VCaP (cell line): ENCODE measurements at regions not wholly inside any gene's neighbourhood (a gene's known extent, or its start where the extent isn't known, plus 50 kb on each side); places are given as distances from the start of the nearest gene placed in this dataset.

Experiments used
- H3K27ac ChIP-seq: fragments of 450-650 bp; 2 replicates; pipeline ENCODE4 v1.5.1; 2017
- CTCF ChIP-seq: fragments of 450-650 bp; conservative IDR thresholded peaks from 2 replicates; pipeline ENCODE4 v1.5.1; 2017; ENCODE audit warnings: mild to moderate bottlenecking, moderate library complexity

DNA sequence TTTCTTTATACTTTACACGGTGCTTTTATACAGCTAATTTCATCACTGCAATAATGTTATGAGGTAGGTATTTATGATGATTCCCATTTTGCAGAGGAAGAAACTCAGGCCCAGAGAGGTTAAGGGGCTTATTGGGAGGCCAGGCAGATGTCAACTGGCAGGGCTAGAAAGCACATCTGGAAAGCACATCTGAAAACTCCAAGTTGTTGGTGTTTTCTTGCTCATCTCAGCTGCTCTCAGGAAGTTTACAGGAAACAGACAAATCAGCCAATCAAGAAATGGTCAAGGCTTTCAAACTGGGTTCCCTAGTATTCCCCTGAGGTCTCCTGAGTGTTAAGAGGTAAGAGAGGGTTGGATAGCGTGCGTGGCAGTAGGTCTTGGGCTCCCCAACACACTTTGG, 124.1 kb upstream of the MED13L start:
- H3K27ac ChIP-seq, result no peak overlapping the region
- no peak for TF ChIP-seq CTCF

DNA sequence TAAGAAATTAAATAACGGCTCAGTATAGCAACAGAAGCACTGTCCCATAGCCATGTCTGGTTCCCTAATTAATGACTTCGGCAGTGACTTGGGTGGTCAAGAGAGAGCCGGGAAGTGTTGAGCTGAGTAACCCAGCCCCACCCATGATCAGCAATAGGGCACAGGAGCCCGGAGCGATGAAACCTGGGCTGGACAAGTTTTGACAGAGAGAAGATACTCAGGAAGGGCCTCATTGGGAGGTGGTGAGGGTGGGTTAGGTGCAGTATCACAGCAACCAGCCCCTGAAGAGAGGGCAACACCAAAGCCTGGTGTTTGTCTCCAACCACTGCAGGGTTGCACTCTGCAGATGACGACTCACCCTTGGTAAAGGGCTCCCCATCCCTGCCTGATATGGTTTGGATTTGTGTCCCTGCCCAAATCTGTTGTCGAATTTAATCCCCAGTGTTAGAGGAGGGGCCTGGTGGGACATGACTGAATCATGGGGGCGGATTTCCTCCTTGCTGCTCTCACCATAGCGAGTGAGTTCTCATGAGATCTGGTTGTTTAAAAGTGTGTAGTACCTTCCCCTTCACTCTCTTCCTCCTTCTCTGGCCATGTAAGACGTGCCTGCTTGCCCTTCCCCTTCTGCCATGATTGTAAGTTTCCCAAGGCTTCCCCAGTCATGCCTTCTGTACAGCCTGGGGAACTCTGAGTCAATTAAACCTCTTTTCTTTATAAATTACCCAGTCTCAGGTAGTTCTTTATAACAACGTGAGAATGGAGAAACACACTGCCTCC, 124.9 kb upstream of the MED13L start:
- no peak overlapping the region for H3K27ac ChIP-seq
- no peak for TF ChIP-seq CTCF

- no peak for TF ChIP-seq CTCF
- H3K27ac ChIP-seq, result no peak overlapping the region
These were observed 126.1 kb upstream of the MED13L start for GRCh38 chr12:116403546-116403945.

DNA sequence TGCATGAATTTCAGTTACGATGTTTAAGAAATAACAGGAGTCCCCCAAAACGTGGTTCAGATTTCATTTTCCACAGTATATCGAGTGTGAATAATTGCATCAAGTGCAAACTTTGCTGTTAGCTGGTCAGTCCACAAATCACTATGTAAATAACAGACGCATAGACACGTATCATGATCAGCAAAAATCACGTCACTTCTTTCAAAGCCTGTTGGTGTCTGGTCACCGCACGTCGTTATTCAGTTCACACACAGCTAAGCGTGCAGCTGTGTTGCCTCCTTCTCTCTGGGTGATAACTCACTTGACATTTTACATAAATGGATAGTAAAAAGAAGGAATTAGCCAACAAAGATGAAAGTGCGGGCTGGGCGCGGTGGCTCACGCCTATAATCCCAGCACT, 126.8 kb upstream of the MED13L start:
- H3K27ac ChIP-seq, result peak overlapping the region; percentile 59; the same call in 1 of the 2 replicates

GRCh38 chr12:116404913-116405611, 127.6 kb upstream of the MED13L start:
- no peak for TF ChIP-seq CTCF
- H3K27ac ChIP-seq, result peak overlapping the region; percentile 59

More for the DNA sequence above, 126.8 kb upstream of the MED13L start:
- no peak for TF ChIP-seq CTCF

DNA sequence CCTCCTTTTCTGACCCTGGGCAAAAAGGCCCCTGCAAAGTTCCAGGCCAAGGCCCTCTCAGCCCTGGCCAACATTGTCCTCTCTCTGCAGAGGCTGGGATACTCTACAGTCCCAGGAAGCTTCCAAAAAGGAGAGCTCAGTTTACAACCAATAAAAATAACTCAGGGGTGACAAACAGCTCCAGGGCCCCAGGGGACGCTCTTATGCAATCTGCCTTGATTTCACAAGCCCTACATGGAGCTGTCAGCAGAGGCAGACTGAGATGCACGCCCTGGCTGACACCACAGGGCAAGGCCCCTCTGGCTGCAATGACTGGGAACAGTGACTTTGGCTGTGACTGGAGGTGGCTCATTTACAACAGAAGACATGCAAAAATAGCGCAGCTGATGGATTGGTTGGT, 129.0 kb upstream of the MED13L start:
- H3K27ac ChIP-seq, result peak overlapping the region; percentile 59
- no peak; the same call in 1 of the 2 replicates for TF ChIP-seq CTCF

- no peak overlapping the region for H3K27ac ChIP-seq
- TF ChIP-seq CTCF, result no peak
These were observed 131.2 kb upstream of the MED13L start for GRCh38 chr12:116408489-116409250.
